ENCODE measurements at regions not wholly inside any gene's neighbourhood (a gene's known extent, or its start where the extent isn't known, plus 50 kb on each side); places are given as distances from the start of the nearest gene placed in this dataset.
"Not testable (repeated sequence)": the region's sequence is repeated elsewhere in the genome, so short reads cannot be mapped to it uniquely, and the experiment has no call there.

GRCh38 chr3:16056217-16056616 is 118.3 kb upstream of the GALNT15 start:
- DNase-seq = no peak

GRCh38 chr3:16058521-16058920 is 116.0 kb upstream of the GALNT15 start:
- DNase-seq = no peak

- DNase-seq = no peak
Observed at GRCh38 chr3:16059081-16059537, 115.4 kb upstream of the GALNT15 start.

GRCh38 chr3:16059711-16060357 is 114.6 kb upstream of the GALNT15 start:
- DNase-seq = no peak

- no peak for DNase-seq
Observed at GRCh38 chr3:16060358-16060852, 114.1 kb upstream of the GALNT15 start.

GRCh38 chr3:16060945-16061344 is 113.5 kb upstream of the GALNT15 start:
- DNase-seq = no peak

GRCh38 chr3:16061491-16061890 is 113.0 kb upstream of the GALNT15 start:
- no peak for DNase-seq

GRCh38 chr3:16063603-16064002 is 110.9 kb upstream of the GALNT15 start:
- no peak for DNase-seq

- DNase-seq = no peak
Observed at GRCh38 chr3:16064642-16065414, 109.7 kb upstream of the GALNT15 start.

- no peak for DNase-seq
Observed at GRCh38 chr3:16066545-16066944, 107.9 kb upstream of the GALNT15 start.

GRCh38 chr3:16066975-16067374 is 107.5 kb upstream of the GALNT15 start:
- no peak for DNase-seq

- no peak for DNase-seq
Observed at GRCh38 chr3:16067837-16068471, 106.5 kb upstream of the GALNT15 start.

- no peak for DNase-seq
Observed at GRCh38 chr3:16069149-16069922, 105.1 kb upstream of the GALNT15 start.

- DNase-seq = no peak
Observed at GRCh38 chr3:16070707-16071106, 103.8 kb upstream of the GALNT15 start.

GRCh38 chr3:16071206-16071605 is 103.3 kb upstream of the GALNT15 start:
- DNase-seq = no peak

GRCh38 chr3:16072420-16073110 is 101.9 kb upstream of the GALNT15 start:
- no peak for DNase-seq

- no peak for DNase-seq
Observed at GRCh38 chr3:16073203-16073602, 101.3 kb upstream of the GALNT15 start.

- not testable (repeated sequence) for DNase-seq
Observed at GRCh38 chr3:16073990-16074671, 100.3 kb upstream of the GALNT15 start.

- no peak for DNase-seq
Observed at GRCh38 chr3:16075647-16076046, 98.8 kb upstream of the GALNT15 start.

GRCh38 chr3:16076564-16076963 is 97.9 kb upstream of the GALNT15 start:
- no peak for DNase-seq

- DNase-seq = not testable (repeated sequence)
Observed at GRCh38 chr3:16077146-16077545, 97.3 kb upstream of the GALNT15 start.

- not testable (repeated sequence) for DNase-seq
Observed at GRCh38 chr3:16077681-16078080, 96.8 kb upstream of the GALNT15 start.

All from KG1 (cell line).